ENCODE measurements at regions not wholly inside any gene's neighbourhood (a gene's known extent, or its start where the extent isn't known, plus 50 kb on each side); places are given as distances from the start of the nearest gene placed in this dataset.

DNA sequence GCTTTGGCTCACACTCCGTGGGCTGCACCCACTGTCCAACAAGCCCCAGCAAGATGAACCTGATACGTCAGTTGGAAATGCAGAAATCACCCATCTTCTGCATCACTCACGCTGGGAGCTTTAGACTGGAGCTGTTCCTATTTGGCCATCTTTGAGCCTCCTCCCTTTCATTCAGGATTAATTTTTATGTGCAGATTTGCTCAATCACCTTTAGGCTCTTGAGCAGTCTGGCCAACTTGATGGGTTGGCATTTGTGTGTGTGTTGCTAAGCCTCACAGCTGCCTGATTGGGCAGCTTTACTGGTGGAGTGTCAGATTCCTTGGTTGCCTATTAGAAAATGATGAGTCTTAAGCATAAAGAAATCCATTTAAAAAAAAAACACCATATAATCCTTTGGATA is 236.1 kb downstream of the KIF20B start:
- TF ChIP-seq CTCF (IDR thresholded peaks at IDR 0.05) (no peak), POLR2AphosphoS5 (IDR thresholded peaks at IDR 0.05; ENCODE audit: low read depth, low read length) (no peak), SIN3A (IDR thresholded peaks at IDR 0.05; ENCODE audit: borderline replicate concordance, insufficient read depth, low read depth, low read length) (no peak)
- TF ChIP-seq, protein P1, sequence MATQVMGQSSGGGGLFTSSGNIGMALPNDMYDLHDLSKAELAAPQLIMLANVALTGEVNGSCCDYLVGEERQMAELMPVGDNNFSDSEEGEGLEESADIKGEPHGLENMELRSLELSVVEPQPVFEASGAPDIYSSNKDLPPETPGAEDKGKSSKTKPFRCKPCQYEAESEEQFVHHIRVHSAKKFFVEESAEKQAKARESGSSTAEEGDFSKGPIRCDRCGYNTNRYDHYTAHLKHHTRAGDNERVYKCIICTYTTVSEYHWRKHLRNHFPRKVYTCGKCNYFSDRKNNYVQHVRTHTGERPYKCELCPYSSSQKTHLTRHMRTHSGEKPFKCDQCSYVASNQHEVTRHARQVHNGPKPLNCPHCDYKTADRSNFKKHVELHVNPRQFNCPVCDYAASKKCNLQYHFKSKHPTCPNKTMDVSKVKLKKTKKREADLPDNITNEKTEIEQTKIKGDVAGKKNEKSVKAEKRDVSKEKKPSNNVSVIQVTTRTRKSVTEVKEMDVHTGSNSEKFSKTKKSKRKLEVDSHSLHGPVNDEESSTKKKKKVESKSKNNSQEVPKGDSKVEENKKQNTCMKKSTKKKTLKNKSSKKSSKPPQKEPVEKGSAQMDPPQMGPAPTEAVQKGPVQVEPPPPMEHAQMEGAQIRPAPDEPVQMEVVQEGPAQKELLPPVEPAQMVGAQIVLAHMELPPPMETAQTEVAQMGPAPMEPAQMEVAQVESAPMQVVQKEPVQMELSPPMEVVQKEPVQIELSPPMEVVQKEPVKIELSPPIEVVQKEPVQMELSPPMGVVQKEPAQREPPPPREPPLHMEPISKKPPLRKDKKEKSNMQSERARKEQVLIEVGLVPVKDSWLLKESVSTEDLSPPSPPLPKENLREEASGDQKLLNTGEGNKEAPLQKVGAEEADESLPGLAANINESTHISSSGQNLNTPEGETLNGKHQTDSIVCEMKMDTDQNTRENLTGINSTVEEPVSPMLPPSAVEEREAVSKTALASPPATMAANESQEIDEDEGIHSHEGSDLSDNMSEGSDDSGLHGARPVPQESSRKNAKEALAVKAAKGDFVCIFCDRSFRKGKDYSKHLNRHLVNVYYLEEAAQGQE (IDR thresholded peaks at IDR 0.05; ENCODE audit: insufficient read depth in 1 of 2, low read depth in 2 of 2, low read length in 1 of 2): no peak

All from Panc1 (cell line).